GM18502 (cell line): ENCODE measurements at regions not wholly inside any gene's neighbourhood (a gene's known extent, or its start where the extent isn't known, plus 50 kb on each side); places are given as distances from the start of the nearest gene placed in this dataset.
"Not testable (repeated sequence)": the region's sequence is repeated elsewhere in the genome, so short reads cannot be mapped to it uniquely, and the experiment has no call there.

Source experiments
- ATAC-seq: cut with Tn5 transposase; IDR thresholded peaks from one replicate; pipeline ENCODE4 v1.9.1; 2021; ENCODE audit warnings: mild to moderate bottlenecking; ENCODE audit not compliant: unreplicated experiment, poor library complexity

GRCh38 chr11:94235772-94236171, 68.6 kb upstream of the IZUMO1R start:
- not testable (repeated sequence) for ATAC-seq

GRCh38 chr11:94236416-94236815, 68.0 kb upstream of the IZUMO1R start:
- not testable (repeated sequence) for ATAC-seq

GRCh38 chr11:94237447-94238153, 66.8 kb upstream of the IZUMO1R start:
- ATAC-seq = not testable (repeated sequence)

DNA sequence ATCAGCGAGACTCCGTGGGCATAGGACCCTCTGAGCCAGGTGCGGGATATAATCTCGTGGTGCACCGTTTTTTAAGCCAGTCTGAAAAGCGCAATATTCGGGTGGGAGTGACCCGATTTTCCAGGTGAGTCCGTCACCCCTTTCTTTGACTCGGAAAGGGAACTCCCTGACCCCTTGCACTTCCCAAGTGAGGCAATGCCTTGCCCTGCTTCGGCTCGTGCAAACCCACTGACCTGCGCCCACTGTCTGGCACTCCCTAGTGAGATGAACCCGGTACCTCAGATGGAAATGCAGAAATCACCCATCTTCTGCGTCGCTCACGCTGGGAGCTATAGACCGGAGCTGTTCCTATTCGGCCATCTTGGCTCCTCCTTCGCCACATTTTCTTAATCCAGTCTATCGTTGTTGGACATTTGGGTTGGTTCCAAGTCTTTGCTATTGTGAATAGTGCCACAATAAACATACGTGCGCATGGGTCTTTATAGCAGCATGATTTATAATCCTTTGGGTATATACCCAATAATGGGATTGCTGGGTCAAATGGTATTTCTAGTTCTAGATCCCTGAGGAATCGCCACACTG, 66.1 kb upstream of the IZUMO1R start:
- peak; percentile 79 for ATAC-seq

GRCh38 chr11:94238774-94239173, 65.6 kb upstream of the IZUMO1R start:
- ATAC-seq = not testable (repeated sequence)

GRCh38 chr11:94241896-94242295, 62.5 kb upstream of the IZUMO1R start:
- ATAC-seq = no peak

GRCh38 chr11:94243571-94244515, 60.5 kb upstream of the IZUMO1R start:
- ATAC-seq = no peak

GRCh38 chr11:94245121-94245520, 59.3 kb upstream of the IZUMO1R start:
- ATAC-seq = no peak

DNA sequence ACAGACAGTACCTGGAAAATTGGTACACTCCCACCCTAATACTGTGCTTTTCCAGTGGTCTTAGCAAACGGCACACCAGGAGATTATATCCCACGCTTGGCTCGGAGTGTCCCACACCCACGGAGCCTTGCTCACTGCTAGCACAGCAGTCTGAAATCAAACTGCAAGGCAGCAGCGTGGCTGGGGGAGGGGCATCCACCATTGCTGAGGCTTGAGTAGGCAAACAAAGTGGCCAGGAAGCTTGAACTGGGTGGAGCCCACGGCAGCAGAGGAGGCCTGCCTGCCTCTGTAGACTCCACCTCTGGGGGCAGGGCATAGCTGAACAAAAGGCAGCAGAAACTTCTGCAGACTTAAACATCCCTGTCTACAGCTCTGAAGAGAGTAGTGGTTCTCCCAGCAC, 56.1 kb upstream of the IZUMO1R start:
- ATAC-seq = not testable (repeated sequence)

- ATAC-seq = no peak
These were observed 50.2 kb upstream of the IZUMO1R start for GRCh38 chr11:94254214-94254613.
